ENCODE measurements at regions not wholly inside any gene's neighbourhood (a gene's known extent, or its start where the extent isn't known, plus 50 kb on each side); places are given as distances from the start of the nearest gene placed in this dataset.

DNA sequence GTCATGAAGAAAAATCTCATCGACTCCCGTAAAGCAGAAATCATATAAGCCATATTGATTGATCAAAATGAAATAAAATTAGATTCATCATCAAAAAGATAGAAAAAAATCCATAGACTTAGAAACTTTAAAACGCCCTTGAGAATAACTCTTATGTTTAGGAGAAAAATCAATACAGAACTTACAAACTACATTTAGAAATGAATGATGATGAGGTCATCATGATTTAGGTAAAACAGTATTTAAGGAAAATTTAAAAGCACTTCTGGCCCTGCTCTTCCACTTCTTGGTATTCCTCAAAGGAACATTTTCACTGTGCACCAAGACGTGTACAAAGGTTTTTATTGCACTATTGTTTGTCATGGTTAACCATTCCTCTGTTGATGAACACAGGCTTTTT is 173.4 kb upstream of the PSMD7 start:
- TF ChIP-seq, protein P1, sequence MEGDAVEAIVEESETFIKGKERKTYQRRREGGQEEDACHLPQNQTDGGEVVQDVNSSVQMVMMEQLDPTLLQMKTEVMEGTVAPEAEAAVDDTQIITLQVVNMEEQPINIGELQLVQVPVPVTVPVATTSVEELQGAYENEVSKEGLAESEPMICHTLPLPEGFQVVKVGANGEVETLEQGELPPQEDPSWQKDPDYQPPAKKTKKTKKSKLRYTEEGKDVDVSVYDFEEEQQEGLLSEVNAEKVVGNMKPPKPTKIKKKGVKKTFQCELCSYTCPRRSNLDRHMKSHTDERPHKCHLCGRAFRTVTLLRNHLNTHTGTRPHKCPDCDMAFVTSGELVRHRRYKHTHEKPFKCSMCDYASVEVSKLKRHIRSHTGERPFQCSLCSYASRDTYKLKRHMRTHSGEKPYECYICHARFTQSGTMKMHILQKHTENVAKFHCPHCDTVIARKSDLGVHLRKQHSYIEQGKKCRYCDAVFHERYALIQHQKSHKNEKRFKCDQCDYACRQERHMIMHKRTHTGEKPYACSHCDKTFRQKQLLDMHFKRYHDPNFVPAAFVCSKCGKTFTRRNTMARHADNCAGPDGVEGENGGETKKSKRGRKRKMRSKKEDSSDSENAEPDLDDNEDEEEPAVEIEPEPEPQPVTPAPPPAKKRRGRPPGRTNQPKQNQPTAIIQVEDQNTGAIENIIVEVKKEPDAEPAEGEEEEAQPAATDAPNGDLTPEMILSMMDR (IDR thresholded peaks at IDR 0.05) = no peak
- no peak for TF ChIP-seq POLR2AphosphoS5 (IDR thresholded peaks at IDR 0.05)

All from suprapubic skin (tissue), 3 donors.